Hepatocyte (in vitro differentiated cells): ENCODE measurements at regions not wholly inside any gene's neighbourhood (a gene's known extent, or its start where the extent isn't known, plus 50 kb on each side); places are given as distances from the start of the nearest gene placed in this dataset.

Experiments
- EZH2 ChIP-seq: fragments of 200-600 bp; sonication (generic); IDR thresholded peaks from 2 replicates; pipeline ENCODE4 v1.6.1; 2016; ENCODE audit warnings: antibody characterized with exemption, mild to moderate bottlenecking, borderline replicate concordance
- TF ChIP-seq, protein P1 (sequence below): fragments of 200-600 bp; sonication (generic); IDR thresholded peaks from 2 replicates; pipeline ENCODE4 v1.5.1; 2016; ENCODE audit warnings: antibody characterized with exemption, mild to moderate bottlenecking; ENCODE audit not compliant: poor library complexity

GRCh38 chr11:104691129-104691528 is 207.1 kb downstream of the CASP12 start:
- TF ChIP-seq, protein P1, sequence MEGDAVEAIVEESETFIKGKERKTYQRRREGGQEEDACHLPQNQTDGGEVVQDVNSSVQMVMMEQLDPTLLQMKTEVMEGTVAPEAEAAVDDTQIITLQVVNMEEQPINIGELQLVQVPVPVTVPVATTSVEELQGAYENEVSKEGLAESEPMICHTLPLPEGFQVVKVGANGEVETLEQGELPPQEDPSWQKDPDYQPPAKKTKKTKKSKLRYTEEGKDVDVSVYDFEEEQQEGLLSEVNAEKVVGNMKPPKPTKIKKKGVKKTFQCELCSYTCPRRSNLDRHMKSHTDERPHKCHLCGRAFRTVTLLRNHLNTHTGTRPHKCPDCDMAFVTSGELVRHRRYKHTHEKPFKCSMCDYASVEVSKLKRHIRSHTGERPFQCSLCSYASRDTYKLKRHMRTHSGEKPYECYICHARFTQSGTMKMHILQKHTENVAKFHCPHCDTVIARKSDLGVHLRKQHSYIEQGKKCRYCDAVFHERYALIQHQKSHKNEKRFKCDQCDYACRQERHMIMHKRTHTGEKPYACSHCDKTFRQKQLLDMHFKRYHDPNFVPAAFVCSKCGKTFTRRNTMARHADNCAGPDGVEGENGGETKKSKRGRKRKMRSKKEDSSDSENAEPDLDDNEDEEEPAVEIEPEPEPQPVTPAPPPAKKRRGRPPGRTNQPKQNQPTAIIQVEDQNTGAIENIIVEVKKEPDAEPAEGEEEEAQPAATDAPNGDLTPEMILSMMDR: no peak
- TF ChIP-seq EZH2: no peak
